OCI-LY3 (cell line): ENCODE measurements at regions not wholly inside any gene's neighbourhood (a gene's known extent, or its start where the extent isn't known, plus 50 kb on each side); places are given as distances from the start of the nearest gene placed in this dataset.

Source experiments
- H2AFZ ChIP-seq: fragments of 200-600, 300-600 bp; shearing (Covaris generic); 2 replicates; pipeline ENCODE4 v1.6.0; 2014; ENCODE audit warnings: antibody characterized with exemption, low read depth, low read length
- H3K27ac ChIP-seq: fragments of 200-600, 300-600 bp; sonication (generic); 2 replicates; pipeline ENCODE4 v1.5.1; 2014; ENCODE audit warnings: mild to moderate bottlenecking, low read length, moderate library complexity, mixed read lengths
- H3K27me3 ChIP-seq: fragments of 200-600, 300-600 bp; sonication (generic); 2 replicates; pipeline ENCODE4 v1.6.1; 2014; ENCODE audit warnings: low read depth, low read length, mixed read lengths
- H3K36me3 ChIP-seq: fragments of 200-600, 300-600 bp; sonication (generic); replicated peaks from 2 replicates; pipeline ENCODE3; 2014; ENCODE audit warnings: low read depth, low read length, mixed read lengths
- H3K4me1 ChIP-seq: fragments of 300-600, 200-600 bp; sonication (generic); 2 replicates; pipeline ENCODE4 v1.6.1; 2014; ENCODE audit warnings: low read length, mixed read lengths
- H3K4me2 ChIP-seq: fragments of 200-600, 300-600 bp; sonication (generic); 2 replicates; pipeline ENCODE4 v1.6.1; 2014; ENCODE audit warnings: low read length, mixed read lengths
- H3K4me3 ChIP-seq: fragments of 300-600, 200-600 bp; sonication (generic); 2 replicates; pipeline ENCODE4 v1.5.1; 2014; ENCODE audit warnings: antibody characterized with exemption, mild to moderate bottlenecking, low read length, moderate library complexity
- H3K79me2 ChIP-seq: fragments of 300-600, 200-600 bp; shearing (Covaris generic); 2 replicates; pipeline ENCODE4 v1.6.1; 2014; ENCODE audit warnings: mild to moderate bottlenecking, low read length, mixed read lengths
- H3K9ac ChIP-seq: fragments of 300-600, 200-600 bp; shearing (Covaris generic); 2 replicates; pipeline ENCODE4 v1.6.0; 2014; ENCODE audit warnings: mild to moderate bottlenecking, low read length, moderate library complexity
- H3K9me3 ChIP-seq: fragments of 200-600, 300-600 bp; shearing (Covaris generic); 2 replicates; pipeline ENCODE4 v1.6.1; 2014; ENCODE audit warnings: low read length, mixed read lengths; ENCODE audit not compliant: insufficient read depth
- H4K20me1 ChIP-seq: fragments of 200-600, 300-600 bp; sonication (generic); 2 replicates; pipeline ENCODE4 v1.6.1; 2016; ENCODE audit warnings: low read length, mixed read lengths; ENCODE audit not compliant: insufficient read depth
- EZH2phosphoT487 ChIP-seq: fragments of 200-600 bp; shearing (Covaris generic); IDR thresholded peaks from 2 replicates; pipeline ENCODE4 v1.6.1; 2018; ENCODE audit warnings: antibody characterized with exemption, mixed run types, low read depth
- TF ChIP-seq, protein P1 (sequence below): fragments of 200-600, 300-600 bp; sonication (generic); IDR thresholded peaks from 2 replicates; pipeline ENCODE4 v1.5.1; 2014; ENCODE audit warnings: antibody characterized with exemption, low read length, low read depth

DNA sequence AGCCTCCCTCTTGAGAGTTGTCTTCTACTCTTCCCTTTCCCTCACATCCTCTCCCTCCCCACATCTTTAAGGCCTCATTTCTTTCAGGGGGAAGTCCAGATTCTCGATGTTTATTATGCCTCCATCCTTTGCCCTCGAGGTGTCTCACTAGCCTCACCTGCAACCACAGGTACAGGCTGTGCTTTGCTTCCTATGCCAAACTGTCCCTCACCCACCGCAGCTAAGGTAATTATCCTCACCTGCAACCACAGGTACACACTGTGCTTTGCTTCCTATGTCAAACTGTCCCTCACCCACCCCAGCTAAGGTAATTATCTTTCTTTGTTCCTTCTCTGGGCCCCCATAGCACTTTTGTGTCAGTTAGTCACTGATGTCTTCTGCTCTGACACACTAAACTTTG lies 328.1 kb upstream of the SNX7 start:
- no peak overlapping the region for H3K9ac ChIP-seq
- H3K27ac ChIP-seq: no peak overlapping the region
- H3K4me2 ChIP-seq: no peak overlapping the region
- H3K4me3 ChIP-seq: no peak overlapping the region
- H3K27me3 ChIP-seq: no peaks in the 10 kb centered on the region
- TF ChIP-seq, protein P1, sequence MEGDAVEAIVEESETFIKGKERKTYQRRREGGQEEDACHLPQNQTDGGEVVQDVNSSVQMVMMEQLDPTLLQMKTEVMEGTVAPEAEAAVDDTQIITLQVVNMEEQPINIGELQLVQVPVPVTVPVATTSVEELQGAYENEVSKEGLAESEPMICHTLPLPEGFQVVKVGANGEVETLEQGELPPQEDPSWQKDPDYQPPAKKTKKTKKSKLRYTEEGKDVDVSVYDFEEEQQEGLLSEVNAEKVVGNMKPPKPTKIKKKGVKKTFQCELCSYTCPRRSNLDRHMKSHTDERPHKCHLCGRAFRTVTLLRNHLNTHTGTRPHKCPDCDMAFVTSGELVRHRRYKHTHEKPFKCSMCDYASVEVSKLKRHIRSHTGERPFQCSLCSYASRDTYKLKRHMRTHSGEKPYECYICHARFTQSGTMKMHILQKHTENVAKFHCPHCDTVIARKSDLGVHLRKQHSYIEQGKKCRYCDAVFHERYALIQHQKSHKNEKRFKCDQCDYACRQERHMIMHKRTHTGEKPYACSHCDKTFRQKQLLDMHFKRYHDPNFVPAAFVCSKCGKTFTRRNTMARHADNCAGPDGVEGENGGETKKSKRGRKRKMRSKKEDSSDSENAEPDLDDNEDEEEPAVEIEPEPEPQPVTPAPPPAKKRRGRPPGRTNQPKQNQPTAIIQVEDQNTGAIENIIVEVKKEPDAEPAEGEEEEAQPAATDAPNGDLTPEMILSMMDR: no peak
- TF ChIP-seq EZH2phosphoT487: no peak
- H3K79me2 ChIP-seq: no peaks in the 10 kb centered on the region
- H4K20me1 ChIP-seq: no peaks in the 10 kb centered on the region
- H2AFZ ChIP-seq: no peak overlapping the region
- H3K36me3 ChIP-seq: no peaks in the 10 kb centered on the region
- no peaks in the 10 kb centered on the region for H3K4me1 ChIP-seq
- no peaks in the 10 kb centered on the region for H3K9me3 ChIP-seq

DNA sequence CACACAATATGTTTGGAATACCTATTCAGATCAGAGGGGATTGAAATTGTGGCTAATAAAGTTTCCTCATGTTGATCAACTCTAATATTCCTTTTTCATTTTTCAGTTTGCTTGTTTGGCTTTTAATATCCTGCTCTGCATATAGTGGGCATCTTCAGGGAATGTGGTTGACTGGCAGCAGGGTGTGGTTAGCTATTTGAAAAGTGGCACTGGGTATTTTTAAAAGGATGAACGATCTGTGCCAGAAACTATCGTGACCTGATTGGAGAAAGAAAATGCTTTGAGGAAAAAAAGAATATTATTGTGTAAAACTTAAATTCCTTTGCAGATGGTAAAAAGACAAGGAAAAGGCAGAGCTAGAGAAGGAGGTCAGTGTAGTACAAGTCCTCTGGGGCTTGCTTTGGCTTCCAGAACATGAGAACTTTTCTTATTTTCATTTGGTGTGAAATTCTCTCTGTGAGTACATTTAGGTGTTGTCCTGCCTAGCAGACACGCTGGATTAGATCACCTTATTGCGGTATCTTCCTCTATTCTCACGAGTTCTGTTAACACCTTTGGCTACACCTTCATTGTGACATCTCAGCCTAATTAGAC lies 329.7 kb upstream of the SNX7 start:
- Histone ChIP-seq H3K36me3 (no peaks in the 10 kb centered on the region), H3K9ac (no peak overlapping the region), H3K4me2 (no peak overlapping the region), H4K20me1 (no peaks in the 10 kb centered on the region), H2AFZ (no peak overlapping the region), H3K9me3 (no peaks in the 10 kb centered on the region), H3K4me3 (no peak overlapping the region), H3K4me1 (no peaks in the 10 kb centered on the region), H3K27me3 (no peaks in the 10 kb centered on the region), H3K79me2 (no peaks in the 10 kb centered on the region), H3K27ac (no peak overlapping the region)
- TF ChIP-seq, protein P1: no peak
- TF ChIP-seq EZH2phosphoT487: no peak

DNA sequence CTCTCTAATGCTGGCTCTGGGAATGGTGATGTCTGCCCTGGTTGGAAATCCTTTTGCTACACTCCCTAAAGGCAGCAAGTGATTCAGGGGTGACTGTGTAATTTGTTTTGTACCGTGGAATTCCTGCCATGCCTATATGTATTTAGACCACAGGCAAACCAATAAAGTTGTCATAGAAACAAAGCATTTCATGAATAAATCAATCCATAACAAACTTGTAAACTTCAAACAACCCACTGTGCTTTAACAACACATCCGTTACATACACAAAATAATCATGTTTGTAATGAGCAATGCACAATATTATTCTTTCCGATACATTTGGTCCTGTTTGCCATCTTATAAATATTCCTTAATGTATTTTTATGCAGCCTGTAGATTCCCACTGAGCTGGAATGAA lies 330.3 kb upstream of the SNX7 start:
- no peak for TF ChIP-seq EZH2phosphoT487
- TF ChIP-seq, protein P1: no peak
- Histone ChIP-seq H3K79me2 (no peaks in the 10 kb centered on the region), H3K27me3 (no peaks in the 10 kb centered on the region), H3K9me3 (no peaks in the 10 kb centered on the region), H2AFZ (no peak overlapping the region), H4K20me1 (no peaks in the 10 kb centered on the region), H3K9ac (no peak overlapping the region), H3K4me3 (no peak overlapping the region), H3K4me1 (no peaks in the 10 kb centered on the region), H3K36me3 (no peaks in the 10 kb centered on the region), H3K4me2 (no peak overlapping the region), H3K27ac (no peak overlapping the region)

DNA sequence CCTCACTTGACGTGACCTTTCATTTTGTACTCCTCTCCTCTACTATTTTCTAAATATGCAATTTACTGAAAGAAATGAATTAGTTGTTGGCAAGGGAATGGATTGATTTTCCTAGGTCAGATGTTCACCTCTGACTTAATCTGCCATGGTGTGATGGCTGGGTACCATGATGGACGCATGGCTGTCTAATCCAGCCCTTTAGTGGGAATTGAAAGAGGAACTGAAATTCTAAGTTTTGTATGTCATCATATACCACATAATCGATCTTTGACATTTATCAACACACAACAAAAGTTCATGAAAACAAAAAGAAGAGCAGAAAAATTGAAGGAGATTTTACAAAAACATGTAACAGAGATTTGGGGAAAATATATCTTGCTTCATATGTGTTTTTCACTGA lies 331.3 kb upstream of the SNX7 start:
- Histone ChIP-seq H3K4me3 (no peak overlapping the region), H4K20me1 (no peaks in the 10 kb centered on the region), H3K27ac (no peak overlapping the region), H3K4me1 (no peaks in the 10 kb centered on the region), H3K9me3 (no peaks in the 10 kb centered on the region), H3K36me3 (no peaks in the 10 kb centered on the region), H3K27me3 (no peaks in the 10 kb centered on the region), H3K4me2 (no peak overlapping the region), H2AFZ (no peak overlapping the region), H3K79me2 (no peaks in the 10 kb centered on the region), H3K9ac (no peak overlapping the region)
- no peak for TF ChIP-seq EZH2phosphoT487
- TF ChIP-seq, protein P1: no peak
